Breast epithelium (tissue), 4 donors: ENCODE measurements at regions not wholly inside any gene's neighbourhood (a gene's known extent, or its start where the extent isn't known, plus 50 kb on each side); places are given as distances from the start of the nearest gene placed in this dataset.

Experiments used
- DNase-seq, 2 donors: peaks; one replicate each; pipeline ENCODE4 v3.0.0-alpha.2; 2019; ENCODE audit warnings: low spot score in 2 of 2
- H3K27ac ChIP-seq, 2 donors: fragments of 200-600 bp; sonication (generic) in 1 of 2; one replicate each; pipeline ENCODE4 v1.5.1; 2016 to 2019; ENCODE audit warnings: mild to moderate bottlenecking in 1 of 2
- H3K27me3 ChIP-seq, 2 donors: fragments of 200-600 bp; sonication (generic) in 1 of 2; one replicate each; pipeline versions ENCODE4 v1.5.1 to v1.6.0; 2017 to 2019; ENCODE audit warnings: control low read depth in 1 of 2, mild to moderate bottlenecking in 1 of 2
- H3K36me3 ChIP-seq: fragments of 200-600 bp; one replicate; pipeline ENCODE4 v1.5.1; 2019
- H3K4me1 ChIP-seq, 2 donors: fragments of 200-600 bp; sonication (generic); one replicate each; pipeline ENCODE4 v1.5.1; 2016 to 2019; ENCODE audit warnings: control low read depth in 1 of 2
- H3K4me3 ChIP-seq, 3 donors: fragments of 200-600 bp; sonication (generic); 1 replicate in 2 of 3; 2 replicates in 1 of 3; pipeline ENCODE4 v1.5.1; 2016 to 2019; ENCODE audit warnings: mild to moderate bottlenecking in 3 of 3, moderate library complexity in 2 of 3
- H3K9me3 ChIP-seq, 2 donors: fragments of 200-600 bp; sonication (generic) in 1 of 2; one replicate each; pipeline ENCODE4 v1.5.1; 2016 to 2019; ENCODE audit warnings: control low read depth in 1 of 2
- CTCF ChIP-seq, 3 donors: fragments of 450-650 bp; IDR thresholded peaks; one replicate each; pipeline ENCODE4 v1.5.1; 2016 to 2017; ENCODE audit warnings: antibody characterized with exemption in 3 of 3, mild to moderate bottlenecking in 3 of 3, moderate library complexity in 3 of 3
- POLR2A ChIP-seq: fragments of 450-650 bp; IDR thresholded peaks from one replicate; pipeline ENCODE4 v1.6.1; 2016; ENCODE audit warnings: antibody characterized with exemption, mild to moderate bottlenecking, moderate library complexity
- POLR2AphosphoS5 ChIP-seq, 3 donors: sonication (generic); formaldehyde crosslinking; IDR thresholded peaks; one replicate each; pipeline ENCODE4 v1.6.1; 2017; ENCODE audit warnings: antibody characterized with exemption in 3 of 3
- intact Hi-C: fragments of 100-400 bp; cut with DNase I; formaldehyde crosslinking; loops from one replicate; pipeline ENCODE4 v1.15.1; 2023; ENCODE audit warnings: low total_unique reads

GRCh38 chr5:103927739-103928138 lies 365.1 kb upstream of the NUDT12 start:
- intact Hi-C loops: no loop called here
- Histone ChIP-seq H3K9me3 (no peaks in the 10 kb centered on the region), H3K36me3 (no peaks in the 10 kb centered on the region), H3K27me3 (no peaks in the 10 kb centered on the region), H3K4me3 (no peak overlapping the region), H3K4me1 (no peaks in the 10 kb centered on the region), H3K27ac (no peak overlapping the region)
- TF ChIP-seq POLR2AphosphoS5 (IDR thresholded peaks at IDR 0.05): no peak
- no peak for TF ChIP-seq CTCF (IDR thresholded peaks at IDR 0.05)
- TF ChIP-seq POLR2A: no peak
- no peak for DNase-seq

- Histone ChIP-seq H3K9me3 (no peaks in the 10 kb centered on the region), H3K36me3 (no peaks in the 10 kb centered on the region), H3K4me3 (no peak overlapping the region), H3K27ac (no peak overlapping the region), H3K27me3 (no peaks in the 10 kb centered on the region), H3K4me1 (no peaks in the 10 kb centered on the region)
- no peak for TF ChIP-seq POLR2AphosphoS5 (IDR thresholded peaks at IDR 0.05)
- TF ChIP-seq CTCF (IDR thresholded peaks at IDR 0.05): no peak
- no peak for TF ChIP-seq POLR2A
- intact Hi-C loops: no loop called here
- DNase-seq: no peak
Measured at GRCh38 chr5:103923616-103924168, 361.1 kb upstream of the NUDT12 start.

GRCh38 chr5:103919506-103919905 lies 356.9 kb upstream of the NUDT12 start:
- intact Hi-C loops: no loop called here
- no peaks in the 10 kb centered on the region for H3K27me3 ChIP-seq
- no peaks in the 10 kb centered on the region for H3K36me3 ChIP-seq
- no peak overlapping the region for H3K27ac ChIP-seq
- TF ChIP-seq POLR2A (no peak), CTCF (IDR thresholded peaks at IDR 0.05) (no peak), POLR2AphosphoS5 (IDR thresholded peaks at IDR 0.05) (no peak)
- DNase-seq: no peak
- no peaks in the 10 kb centered on the region for H3K9me3 ChIP-seq
- H3K4me3 ChIP-seq: no peak overlapping the region
- H3K4me1 ChIP-seq: no peaks in the 10 kb centered on the region

GRCh38 chr5:103918668-103919367 lies 356.2 kb upstream of the NUDT12 start:
- TF ChIP-seq CTCF (IDR thresholded peaks at IDR 0.05) (no peak), POLR2A (no peak), POLR2AphosphoS5 (IDR thresholded peaks at IDR 0.05) (no peak)
- H3K4me1 ChIP-seq: no peaks in the 10 kb centered on the region
- H3K27ac ChIP-seq: no peak overlapping the region
- H3K9me3 ChIP-seq: no peaks in the 10 kb centered on the region
- DNase-seq: no peak
- no peaks in the 10 kb centered on the region for H3K36me3 ChIP-seq
- no peaks in the 10 kb centered on the region for H3K27me3 ChIP-seq
- H3K4me3 ChIP-seq: no peak overlapping the region
- intact Hi-C loops: no loop called here

GRCh38 chr5:103915081-103915480 lies 352.5 kb upstream of the NUDT12 start:
- intact Hi-C loops: no loop called here
- H3K4me1 ChIP-seq: no peaks in the 10 kb centered on the region
- H3K36me3 ChIP-seq: no peaks in the 10 kb centered on the region
- DNase-seq: no peak
- TF ChIP-seq POLR2A: no peak
- TF ChIP-seq CTCF (IDR thresholded peaks at IDR 0.05): no peak
- no peak for TF ChIP-seq POLR2AphosphoS5 (IDR thresholded peaks at IDR 0.05)
- H3K27me3 ChIP-seq: no peaks in the 10 kb centered on the region
- no peak overlapping the region for H3K27ac ChIP-seq
- no peak overlapping the region for H3K4me3 ChIP-seq
- no peaks in the 10 kb centered on the region for H3K9me3 ChIP-seq
